H9 (cell line): ENCODE measurements at regions not wholly inside any gene's neighbourhood (a gene's known extent, or its start where the extent isn't known, plus 50 kb on each side); places are given as distances from the start of the nearest gene placed in this dataset.

ENCODE experiments used
- DNase-seq: peaks from one replicate; pipeline ENCODE4 v3.0.0-alpha.2; 2017
- H2AFZ ChIP-seq: one replicate; pipeline ENCODE4 v1.6.1; 2013; ENCODE audit warnings: mild to moderate bottlenecking, low read length, control low read depth, moderate library complexity
- H2AK5ac ChIP-seq: 2 replicates; pipeline ENCODE4 v1.6.1; 2013; ENCODE audit warnings: low read length, control low read depth, mixed read lengths; ENCODE audit not compliant: insufficient read length
- H2BK120ac ChIP-seq: one replicate; pipeline ENCODE4 v1.6.1; 2013; ENCODE audit warnings: low read depth, mild to moderate bottlenecking, low read length, control low read depth, inconsistent platforms; ENCODE audit not compliant: poor library complexity, severe bottlenecking
- H2BK12ac ChIP-seq: 2 replicates; pipeline ENCODE4 v1.6.1; 2013; ENCODE audit warnings: low read length, control low read depth, mixed read lengths, low read depth; ENCODE audit not compliant: insufficient read length
- H2BK15ac ChIP-seq: 2 replicates; pipeline ENCODE4 v1.6.1; 2013; ENCODE audit warnings: low read depth, low read length, control low read depth
- H2BK20ac ChIP-seq: one replicate; pipeline ENCODE4 v1.6.1; 2013; ENCODE audit warnings: low read depth, mild to moderate bottlenecking, low read length, control low read depth, inconsistent platforms; ENCODE audit not compliant: poor library complexity, severe bottlenecking
- H2BK5ac ChIP-seq: 2 replicates; pipeline ENCODE4 v1.6.1; 2013; ENCODE audit warnings: low read length, control low read depth, mixed read lengths; ENCODE audit not compliant: insufficient read length
- H3K14ac ChIP-seq: 2 replicates; pipeline ENCODE4 v1.6.1; 2013; ENCODE audit warnings: low read length, control low read depth; ENCODE audit not compliant: insufficient read depth
- H3K18ac ChIP-seq: 2 replicates; pipeline ENCODE4 v1.6.1; 2013; ENCODE audit warnings: low read depth, mild to moderate bottlenecking, mixed read lengths, low read length, control low read depth; ENCODE audit not compliant: insufficient read length
- H3K23ac ChIP-seq: 2 replicates; pipeline ENCODE4 v1.6.1; 2013; ENCODE audit warnings: low read length, control low read depth, mixed read lengths, low read depth; ENCODE audit not compliant: insufficient read length
- H3K23me2 ChIP-seq: 2 replicates; pipeline ENCODE4 v1.6.1; 2013; ENCODE audit warnings: low read depth, mild to moderate bottlenecking, mixed read lengths, low read length, control low read depth; ENCODE audit not compliant: insufficient read length, poor library complexity, severe bottlenecking
- H3K27ac ChIP-seq: 2 replicates; pipeline ENCODE4 v1.5.1; 2013; ENCODE audit warnings: low read length, control low read depth, mixed read lengths, low read depth; ENCODE audit not compliant: insufficient read length
- H3K27me3 ChIP-seq: 2 replicates; pipeline ENCODE4 v1.6.1; 2013; ENCODE audit warnings: low read length, control low read depth, inconsistent platforms; ENCODE audit not compliant: insufficient read depth
- H3K4ac ChIP-seq: 2 replicates; pipeline ENCODE4 v1.6.1; 2013; ENCODE audit warnings: low read depth, mild to moderate bottlenecking, control low read depth, inconsistent platforms, low read length, moderate library complexity
- H3K4me1 ChIP-seq: 2 replicates; pipeline ENCODE4 v1.6.1; 2013; ENCODE audit warnings: low read length, control low read depth, inconsistent platforms; ENCODE audit not compliant: insufficient read depth
- H3K4me2 ChIP-seq: 2 replicates; pipeline ENCODE4 v1.6.1; 2013; ENCODE audit warnings: low read length, control low read depth, mixed read lengths; ENCODE audit not compliant: insufficient read length, insufficient read depth
- H3K56ac ChIP-seq: 2 replicates; pipeline ENCODE4 v1.6.1; 2013; ENCODE audit warnings: low read depth, mild to moderate bottlenecking, mixed read lengths, low read length, control low read depth; ENCODE audit not compliant: insufficient read length
- H3K79me1 ChIP-seq: 2 replicates; pipeline ENCODE4 v1.6.1; 2013; ENCODE audit warnings: low read depth, mild to moderate bottlenecking, moderate library complexity, low read length, control low read depth, inconsistent platforms; ENCODE audit not compliant: insufficient read depth, poor library complexity, severe bottlenecking
- H3K79me2 ChIP-seq: 2 replicates; pipeline ENCODE4 v1.6.1; 2013; ENCODE audit warnings: low read length, control low read depth, inconsistent platforms; ENCODE audit not compliant: insufficient read depth
- H3K9ac ChIP-seq: 2 replicates; pipeline ENCODE4 v1.6.1; 2013; ENCODE audit warnings: low read length, control low read depth, mixed read lengths; ENCODE audit not compliant: insufficient read length; ENCODE audit errors: extremely low read depth
- H3K9me3 ChIP-seq: one replicate; pipeline ENCODE4 v1.6.1; 2013; ENCODE audit warnings: low read depth, low read length, inconsistent platforms; ENCODE audit not compliant: control insufficient read depth
- H3T11ph ChIP-seq: one replicate; pipeline ENCODE4 v1.6.1; 2013; ENCODE audit warnings: mild to moderate bottlenecking, low read length, control low read depth, inconsistent platforms
- H4K20me1 ChIP-seq: one replicate; pipeline ENCODE4 v1.6.1; 2013; ENCODE audit not compliant: control insufficient read depth, insufficient read length, insufficient read depth
- H4K5ac ChIP-seq: 2 replicates; pipeline ENCODE4 v1.6.1; 2013; ENCODE audit warnings: low read depth, mild to moderate bottlenecking, mixed read lengths, low read length, control low read depth; ENCODE audit not compliant: insufficient read length
- H4K8ac ChIP-seq: replicated peaks from 2 replicates; pipeline ENCODE4 v1.6.1; 2013; ENCODE audit warnings: low read length, control low read depth, mixed read lengths, low read depth; ENCODE audit not compliant: insufficient read length
- H4K91ac ChIP-seq: 2 replicates; pipeline ENCODE4 v1.6.1; 2013; ENCODE audit warnings: low read depth, mild to moderate bottlenecking, moderate library complexity, mixed read lengths, low read length, control low read depth; ENCODE audit not compliant: insufficient read length
- H3K27ac Mint-ChIP-seq, 3 experiments: 2 replicates in 2 of 3; 3 replicates in 1 of 3; pipeline ENCODE4 v1.8.0; 2020 to 2021; ENCODE audit warnings: mixed read lengths in 3 of 3, mild to moderate bottlenecking in 1 of 3, moderate library complexity in 1 of 3
- H3K27me3 Mint-ChIP-seq: 2 replicates; pipeline ENCODE4 v1.8.0; 2021; ENCODE audit warnings: low read depth, mild to moderate bottlenecking, moderate library complexity, mixed read lengths
- H3K36me3 Mint-ChIP-seq, 3 experiments: 2 replicates in 2 of 3; 3 replicates in 1 of 3; pipeline ENCODE4 v1.8.0; 2020 to 2021; ENCODE audit warnings: low read depth in 3 of 3, mixed read lengths in 3 of 3; ENCODE audit not compliant: insufficient read depth in 1 of 3
- H3K4me1 Mint-ChIP-seq, 2 experiments: 2 replicates each; pipeline ENCODE4 v1.8.0; 2020; ENCODE audit warnings: mixed read lengths in 2 of 2
- H3K4me3 Mint-ChIP-seq, 2 experiments: 2 replicates in 1 of 2; 3 replicates in 1 of 2; pipeline ENCODE4 v1.8.0; 2020 to 2021; ENCODE audit warnings: mild to moderate bottlenecking in 2 of 2, mixed read lengths in 2 of 2, moderate library complexity in 1 of 2
- H3K9me3 Mint-ChIP-seq, 2 experiments: 2 replicates in 1 of 2; 3 replicates in 1 of 2; pipeline ENCODE4 v1.8.0; 2020; ENCODE audit warnings: mild to moderate bottlenecking in 2 of 2, mixed read lengths in 2 of 2, moderate library complexity in 1 of 2
- CTCF ChIP-seq: fragments of 200-600 bp; sonication (generic); conservative IDR thresholded peaks from 3 replicates; pipeline ENCODE4 v1.8.0; 2021; ENCODE audit warnings: antibody characterized with exemption, mild to moderate bottlenecking
- WGBS: extraction: QIAGEN DNeasy Blood & Tissue Kit; methylation state at CpG from one replicate; pipeline ENCODE4 v1.1.7; 2013; ENCODE audit warnings: missing lambda C conversion rate, low lambda C conversion rate, mixed read lengths; ENCODE audit not compliant: insufficient read length; ENCODE audit errors: extremely low coverage; 5-methylcytosine and 5-hydroxymethylcytosine counted together

GRCh38 chr6:4587171-4587570 lies 189.0 kb upstream of the CDYL start:
- no peak for DNase-seq
- no peak overlapping the region for H2BK15ac ChIP-seq
- Mint-ChIP-seq H3K27ac (peak overlapping the region in 1 of 3 experiments; percentile 56; a peak in 1 of 7 replicates), H3K4me3 (no peak overlapping the region), H3K9me3 (no peaks in the 10 kb centered on the region), H3K4me1 (peaks cover 3 to 7% of the 10 kb centered on the region in 2 experiments; a peak in 1 of 4 replicates), H3K36me3 (no peaks in the 10 kb centered on the region; a peak in 1 of 7 replicates), H3K27me3 (peaks cover 7% of the 10 kb centered on the region)
- no peaks in the 10 kb centered on the region for H3K23me2 ChIP-seq
- H3K9ac ChIP-seq = no peak overlapping the region
- no peak overlapping the region for H4K91ac ChIP-seq
- no peaks in the 10 kb centered on the region for H3K79me2 ChIP-seq
- no peak overlapping the region for H4K5ac ChIP-seq
- H4K8ac ChIP-seq = no peak overlapping the region
- no peak overlapping the region for H2BK20ac ChIP-seq
- no peaks in the 10 kb centered on the region for H3K4me1 ChIP-seq
- no peak overlapping the region for H3K4ac ChIP-seq
- H2BK120ac ChIP-seq = no peak overlapping the region
- H3K4me2 ChIP-seq = no peak overlapping the region
- no peaks in the 10 kb centered on the region for H4K20me1 ChIP-seq
- H3K27me3 ChIP-seq = no peaks in the 10 kb centered on the region
- H2AFZ ChIP-seq = no peak overlapping the region
- H3K23ac ChIP-seq = no peak overlapping the region
- no peak overlapping the region for H3K18ac ChIP-seq
- H2BK12ac ChIP-seq = no peak overlapping the region
- no peaks in the 10 kb centered on the region for H3K79me1 ChIP-seq
- no CpG with 5 or more reads among the region's 4 CpGs for WGBS
- H2BK5ac ChIP-seq = no peak overlapping the region
- no peaks in the 10 kb centered on the region for H3K9me3 ChIP-seq
- H3K14ac ChIP-seq = no peak overlapping the region
- no peak overlapping the region for H3T11ph ChIP-seq
- no peak for TF ChIP-seq CTCF
- no peak overlapping the region for H2AK5ac ChIP-seq
- H3K27ac ChIP-seq = no peak overlapping the region
- H3K56ac ChIP-seq = no peak overlapping the region
